Smooth muscle cell (in vitro differentiated cells): ENCODE measurements at regions not wholly inside any gene's neighbourhood (a gene's known extent, or its start where the extent isn't known, plus 50 kb on each side); places are given as distances from the start of the nearest gene placed in this dataset.
A peak's percentile ranks its signal among the peaks of the same experiment; 100 is the strongest.

Experiments
- DNase-seq: peaks from one replicate; lab custom pipeline; 2025; ENCODE audit not compliant: unreplicated experiment; lab: John Stamatoyannopoulos, UW
- H2AFZ ChIP-seq: fragments of 200-600 bp; sonication (generic); 2 replicates; pipeline ENCODE4 v1.6.0; 2016; ENCODE audit warnings: antibody characterized with exemption, low read depth, mild to moderate bottlenecking
- H3F3A ChIP-seq: fragments of 200-600 bp; sonication (generic); 2 replicates; pipeline ENCODE4 v1.6.0; 2017; ENCODE audit warnings: antibody characterized with exemption, low read depth
- H3K27ac ChIP-seq: fragments of 200-600 bp; sonication (generic); 2 replicates; pipeline ENCODE4 v1.5.1; 2016; ENCODE audit warnings: low read depth, mild to moderate bottlenecking
- H3K27me3 ChIP-seq: fragments of 200-600 bp; sonication (generic); 2 replicates; pipeline ENCODE4 v1.6.1; 2016; ENCODE audit warnings: low read depth, mild to moderate bottlenecking
- H3K36me3 ChIP-seq: fragments of 200-600 bp; sonication (generic); 2 replicates; pipeline ENCODE4 v1.5.1; 2016; ENCODE audit warnings: low read depth
- H3K4me1 ChIP-seq: fragments of 200-600 bp; sonication (generic); 2 replicates; pipeline ENCODE4 v1.5.1; 2016; ENCODE audit warnings: low read depth
- H3K4me2 ChIP-seq: fragments of 200-600 bp; sonication (generic); 2 replicates; pipeline ENCODE4 v1.6.0; 2016; ENCODE audit warnings: mild to moderate bottlenecking
- H3K4me3 ChIP-seq: fragments of 200-600 bp; sonication (generic); 2 replicates; pipeline ENCODE4 v1.5.1; 2016; ENCODE audit warnings: mild to moderate bottlenecking
- H3K79me2 ChIP-seq: fragments of 200-600 bp; sonication (generic); 2 replicates; pipeline ENCODE4 v1.6.0; 2016; ENCODE audit warnings: low read depth, mild to moderate bottlenecking
- H3K9ac ChIP-seq: fragments of 200-600 bp; sonication (generic); 2 replicates; pipeline ENCODE4 v1.6.0; 2016; ENCODE audit warnings: low read depth
- H3K9me3 ChIP-seq: fragments of 200-600 bp; sonication (generic); replicated peaks from 2 replicates; pipeline ENCODE4 v1.5.1; 2016; ENCODE audit warnings: low read depth
- H4K20me1 ChIP-seq: fragments of 200-600 bp; sonication (generic); 2 replicates; pipeline ENCODE4 v1.6.0; 2016; ENCODE audit warnings: low read depth
- WGBS: methylation state at CpG from one replicate; pipeline ENCODE4 v1.1.7; 2016; ENCODE audit warnings: low lambda C conversion rate; 5-methylcytosine and 5-hydroxymethylcytosine counted together
- TF ChIP-seq, protein P1 (sequence below): fragments of 200-600 bp; sonication (generic); IDR thresholded peaks from 2 replicates; pipeline ENCODE4 v1.5.1; 2017; ENCODE audit warnings: borderline replicate concordance, mild to moderate bottlenecking, antibody characterized with exemption; ENCODE audit not compliant: insufficient read depth, poor library complexity, severe bottlenecking

DNA sequence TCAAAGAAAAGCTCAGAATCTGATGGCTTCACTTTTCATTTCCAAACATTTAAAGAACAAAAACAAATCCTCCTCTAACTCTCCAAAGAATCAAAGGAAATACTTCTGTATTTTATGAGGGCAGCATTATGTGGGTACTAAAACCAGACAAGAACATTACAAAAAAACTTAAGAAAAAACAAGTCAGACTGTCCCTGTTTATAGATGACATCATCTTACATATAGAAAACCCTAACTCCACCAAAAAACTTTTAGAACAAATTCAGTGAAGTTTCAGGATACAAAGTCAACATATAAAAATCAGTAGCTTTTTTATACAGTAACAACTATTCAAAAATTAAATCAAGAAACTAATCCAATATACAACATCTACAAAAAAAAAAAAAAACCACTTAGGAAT, 136.2 kb downstream of the PJA2 start:
- H3K4me1 ChIP-seq: no peaks in the 10 kb centered on the region
- no peaks in the 10 kb centered on the region for H3K27me3 ChIP-seq
- H3K27ac ChIP-seq: no peak overlapping the region
- no peak overlapping the region for H3K4me2 ChIP-seq
- no peaks in the 10 kb centered on the region for H3K36me3 ChIP-seq
- DNase-seq: no peak
- H3K79me2 ChIP-seq: no peaks in the 10 kb centered on the region
- TF ChIP-seq, protein P1, sequence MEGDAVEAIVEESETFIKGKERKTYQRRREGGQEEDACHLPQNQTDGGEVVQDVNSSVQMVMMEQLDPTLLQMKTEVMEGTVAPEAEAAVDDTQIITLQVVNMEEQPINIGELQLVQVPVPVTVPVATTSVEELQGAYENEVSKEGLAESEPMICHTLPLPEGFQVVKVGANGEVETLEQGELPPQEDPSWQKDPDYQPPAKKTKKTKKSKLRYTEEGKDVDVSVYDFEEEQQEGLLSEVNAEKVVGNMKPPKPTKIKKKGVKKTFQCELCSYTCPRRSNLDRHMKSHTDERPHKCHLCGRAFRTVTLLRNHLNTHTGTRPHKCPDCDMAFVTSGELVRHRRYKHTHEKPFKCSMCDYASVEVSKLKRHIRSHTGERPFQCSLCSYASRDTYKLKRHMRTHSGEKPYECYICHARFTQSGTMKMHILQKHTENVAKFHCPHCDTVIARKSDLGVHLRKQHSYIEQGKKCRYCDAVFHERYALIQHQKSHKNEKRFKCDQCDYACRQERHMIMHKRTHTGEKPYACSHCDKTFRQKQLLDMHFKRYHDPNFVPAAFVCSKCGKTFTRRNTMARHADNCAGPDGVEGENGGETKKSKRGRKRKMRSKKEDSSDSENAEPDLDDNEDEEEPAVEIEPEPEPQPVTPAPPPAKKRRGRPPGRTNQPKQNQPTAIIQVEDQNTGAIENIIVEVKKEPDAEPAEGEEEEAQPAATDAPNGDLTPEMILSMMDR: no peak
- H3K9me3 ChIP-seq: no peaks in the 10 kb centered on the region
- H3F3A ChIP-seq: no peaks in the 10 kb centered on the region
- no peak overlapping the region for H3K9ac ChIP-seq
- no peak overlapping the region for H3K4me3 ChIP-seq
- no peaks in the 10 kb centered on the region for H4K20me1 ChIP-seq
- no peak overlapping the region for H2AFZ ChIP-seq

DNA sequence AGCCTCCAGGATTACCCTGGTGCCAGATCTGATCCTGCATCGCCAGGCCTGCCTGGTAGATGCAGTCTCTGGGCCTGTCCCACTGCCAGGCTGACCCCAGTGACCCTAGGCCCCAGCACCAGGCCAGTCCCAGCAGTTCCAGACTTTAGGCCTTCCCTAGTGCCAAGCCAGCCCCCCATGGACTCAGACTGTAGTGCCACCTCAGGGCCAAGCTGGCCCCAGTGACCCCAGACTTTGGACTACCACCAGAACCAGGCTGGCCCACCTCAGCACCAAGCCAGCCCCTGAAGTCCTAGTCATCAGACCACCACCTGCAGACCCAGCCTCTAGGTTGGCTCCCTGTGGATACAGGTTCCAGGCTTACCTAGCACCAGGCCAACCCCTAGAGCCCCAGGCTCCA, 142.5 kb downstream of the PJA2 start:
- Histone ChIP-seq H4K20me1 (no peaks in the 10 kb centered on the region), H3F3A (no peaks in the 10 kb centered on the region), H3K4me1 (no peaks in the 10 kb centered on the region), H3K4me2 (no peak overlapping the region), H3K27ac (no peak overlapping the region), H3K36me3 (no peaks in the 10 kb centered on the region), H3K79me2 (no peaks in the 10 kb centered on the region), H3K9me3 (no peaks in the 10 kb centered on the region), H3K9ac (no peak overlapping the region), H3K4me3 (no peak overlapping the region), H3K27me3 (no peaks in the 10 kb centered on the region), H2AFZ (no peak overlapping the region)
- 100% methylated on average over 1 of the region's 1 CpG for whole genome bisulfite sequencing
- TF ChIP-seq, protein P1: no peak
- no peak for DNase-seq

DNA sequence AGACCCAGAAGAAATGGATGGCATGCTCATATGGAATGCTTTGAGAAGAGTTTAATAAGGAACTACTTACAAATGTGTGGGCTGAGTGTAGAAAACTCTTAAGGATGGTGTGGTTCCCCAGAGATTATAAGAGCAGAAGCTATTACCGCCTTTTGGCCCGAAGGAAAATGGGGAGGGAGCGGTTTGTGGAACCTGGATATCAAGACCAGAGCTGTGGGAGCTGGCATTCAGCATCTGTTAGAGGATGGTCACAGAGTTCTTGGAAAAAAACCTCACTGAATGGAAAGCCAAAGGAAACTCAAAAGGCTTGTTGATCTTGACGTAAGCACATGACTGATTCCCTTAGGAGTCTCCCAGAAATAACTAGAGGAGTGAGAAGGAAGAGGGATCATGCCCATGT, 151.0 kb downstream of the PJA2 start:
- TF ChIP-seq, protein P1: no peak
- no peak for DNase-seq
- Histone ChIP-seq H3K36me3 (no peaks in the 10 kb centered on the region), H2AFZ (no peak overlapping the region), H3K4me2 (no peak overlapping the region), H3K4me3 (no peak overlapping the region), H3K9ac (no peak overlapping the region), H3F3A (no peaks in the 10 kb centered on the region), H3K27ac (no peak overlapping the region), H3K79me2 (no peaks in the 10 kb centered on the region), H3K9me3 (no peaks in the 10 kb centered on the region), H3K4me1 (no peaks in the 10 kb centered on the region), H4K20me1 (no peaks in the 10 kb centered on the region), H3K27me3 (no peaks in the 10 kb centered on the region)
- 83% methylated on average over 4 of the region's 4 CpGs for WGBS

DNA sequence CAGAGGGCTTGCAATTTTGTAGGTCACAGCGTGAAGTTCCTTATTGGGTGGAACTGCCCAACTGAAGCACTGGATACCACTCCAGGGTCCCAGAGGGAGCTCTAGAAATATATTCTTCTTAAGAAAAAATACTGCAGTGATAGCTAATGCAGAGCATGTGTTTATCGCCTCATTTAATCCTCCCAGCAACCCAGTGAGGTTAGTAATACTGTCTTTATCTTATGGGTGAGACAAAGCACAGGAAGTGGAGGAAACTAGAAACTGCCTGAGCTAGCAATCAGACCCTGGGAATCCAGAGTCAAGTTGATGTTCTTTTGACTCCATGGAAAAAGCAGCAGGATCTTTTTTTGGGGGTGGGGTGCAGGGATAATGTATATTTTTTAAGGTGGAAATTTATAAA, 153.3 kb downstream of the PJA2 start:
- TF ChIP-seq, protein P1: no peak
- Histone ChIP-seq H3K27me3 (no peaks in the 10 kb centered on the region), H3K4me3 (no peak overlapping the region), H3K4me1 (no peaks in the 10 kb centered on the region), H3K9ac (no peak overlapping the region), H2AFZ (no peak overlapping the region), H4K20me1 (no peaks in the 10 kb centered on the region), H3K27ac (no peak overlapping the region), H3K79me2 (no peaks in the 10 kb centered on the region), H3K4me2 (peak overlapping the region; percentile 29), H3F3A (no peaks in the 10 kb centered on the region), H3K9me3 (no peaks in the 10 kb centered on the region), H3K36me3 (no peaks in the 10 kb centered on the region)
- no peak for DNase-seq
- 53% methylated on average over 2 of the region's 2 CpGs for WGBS
